ENCODE measurements at regions not wholly inside any gene's neighbourhood (a gene's known extent, or its start where the extent isn't known, plus 50 kb on each side); places are given as distances from the start of the nearest gene placed in this dataset.

- TF ChIP-seq POLR2A (IDR thresholded peaks at IDR 0.05; ENCODE audit: low read depth) (no peak), EP300 (IDR thresholded peaks at IDR 0.05) (no peak), POLR2AphosphoS5 (IDR thresholded peaks at IDR 0.05) (no peak), CTCF (IDR thresholded peaks at IDR 0.05) (no peak)
- Histone ChIP-seq H3K9me3 (peaks cover 0 to under 1% (median 0%) of the 10 kb centered on the region in 4 donors), H3K4me3 (no peak overlapping the region), H3K27me3 (no peaks in the 10 kb centered on the region), H3K36me3 (no peaks in the 10 kb centered on the region), H3K27ac (replicated peaks in 1 of 4) (no peak overlapping the region), H3K4me1 (no peaks in the 10 kb centered on the region)
- 50% methylated on average over 1 of the region's 1 CpG for WGBS
- DNase-seq (ENCODE audit: extremely low spot score) = no peak
- intact Hi-C loops (cut with DNase I) = no loop called here
Observed at GRCh38 chr16:59144326-59144725, 410.2 kb upstream of the GOT2 start.

- Histone ChIP-seq H3K9me3 (no peaks in the 10 kb centered on the region), H3K36me3 (no peaks in the 10 kb centered on the region), H3K27ac (replicated peaks in 1 of 4) (no peak overlapping the region), H3K4me1 (peaks cover 0 to 6% (median 1%) of the 10 kb centered on the region in 4 donors), H3K27me3 (no peaks in the 10 kb centered on the region), H3K4me3 (no peak overlapping the region)
- intact Hi-C loops (cut with DNase I) = no loop called here
- TF ChIP-seq POLR2A (IDR thresholded peaks at IDR 0.05; ENCODE audit: low read depth) = no peak
- no peak for TF ChIP-seq CTCF (IDR thresholded peaks at IDR 0.05)
- no peak for TF ChIP-seq POLR2AphosphoS5 (IDR thresholded peaks at IDR 0.05)
- TF ChIP-seq EP300 (IDR thresholded peaks at IDR 0.05) = no peak
- DNase-seq (ENCODE audit: extremely low spot score) = no peak
- 64% methylated on average over 1 of the region's 1 CpG for WGBS
Observed at GRCh38 chr16:59126486-59126885, 392.4 kb upstream of the GOT2 start.

GRCh38 chr16:59124056-59124455, 389.9 kb upstream of the GOT2 start:
- WGBS = 90% methylated on average over 2 of the region's 2 CpGs
- no peak overlapping the region for H3K4me3 ChIP-seq
- intact Hi-C loops (cut with DNase I) = no loop called here

GRCh38 chr16:59123479-59123878, 389.4 kb upstream of the GOT2 start:
- intact Hi-C loops (cut with DNase I) = no loop called here
- Histone ChIP-seq H3K4me3 (no peak overlapping the region), H3K36me3 (no peaks in the 10 kb centered on the region), H3K9me3 (no peaks in the 10 kb centered on the region), H3K27me3 (no peaks in the 10 kb centered on the region), H3K4me1 (peaks cover 0 to 7% (median 2%) of the 10 kb centered on the region in 4 donors), H3K27ac (replicated peaks in 1 of 4) (no peak overlapping the region)
- WGBS = 84% methylated on average over 1 of the region's 1 CpG
- TF ChIP-seq EP300 (IDR thresholded peaks at IDR 0.05) = no peak
- no peak for TF ChIP-seq CTCF (IDR thresholded peaks at IDR 0.05)
- no peak for DNase-seq (ENCODE audit: extremely low spot score)

More at GRCh38 chr16:59124056-59124455, 389.9 kb upstream of the GOT2 start:
- TF ChIP-seq POLR2AphosphoS5 (IDR thresholded peaks at IDR 0.05) (no peak), CTCF (IDR thresholded peaks at IDR 0.05) (no peak), EP300 (IDR thresholded peaks at IDR 0.05) (no peak), POLR2A (IDR thresholded peaks at IDR 0.05; ENCODE audit: low read depth) (no peak)
- Histone ChIP-seq H3K27ac (replicated peaks in 1 of 4) (no peak overlapping the region), H3K36me3 (no peaks in the 10 kb centered on the region), H3K4me1 (peaks cover 0 to 7% (median 2%) of the 10 kb centered on the region in 4 donors), H3K27me3 (no peaks in the 10 kb centered on the region), H3K9me3 (no peaks in the 10 kb centered on the region)
- no peak for DNase-seq (ENCODE audit: extremely low spot score)

GRCh38 chr16:59122262-59122537, 388.1 kb upstream of the GOT2 start:
- Histone ChIP-seq H3K27ac (replicated peaks in 1 of 4) (no peak overlapping the region), H3K4me3 (no peak overlapping the region), H3K4me1 (peaks cover 0 to 7% (median 2%) of the 10 kb centered on the region in 4 donors), H3K27me3 (no peaks in the 10 kb centered on the region), H3K9me3 (no peaks in the 10 kb centered on the region), H3K36me3 (no peaks in the 10 kb centered on the region)
- intact Hi-C loops (cut with DNase I) = no loop called here
- DNase-seq (ENCODE audit: extremely low spot score) = no peak
- 43% methylated on average over 2 of the region's 2 CpGs for WGBS
- TF ChIP-seq CTCF (IDR thresholded peaks at IDR 0.05) = no peak
- no peak for TF ChIP-seq POLR2A (IDR thresholded peaks at IDR 0.05; ENCODE audit: low read depth)
- TF ChIP-seq EP300 (IDR thresholded peaks at IDR 0.05) = no peak
- TF ChIP-seq POLR2AphosphoS5 (IDR thresholded peaks at IDR 0.05) = no peak
